Kidney glomerular epithelial cell (primary cell): ENCODE measurements at regions not wholly inside any gene's neighbourhood (a gene's known extent, or its start where the extent isn't known, plus 50 kb on each side); places are given as distances from the start of the nearest gene placed in this dataset.
"Not testable (repeated sequence)": the region's sequence is repeated elsewhere in the genome, so short reads cannot be mapped to it uniquely, and the experiment has no call there.

Experiments used
- DNase-seq: peaks from one replicate; lab custom pipeline; 2025; lab: John Stamatoyannopoulos, UW

DNA sequence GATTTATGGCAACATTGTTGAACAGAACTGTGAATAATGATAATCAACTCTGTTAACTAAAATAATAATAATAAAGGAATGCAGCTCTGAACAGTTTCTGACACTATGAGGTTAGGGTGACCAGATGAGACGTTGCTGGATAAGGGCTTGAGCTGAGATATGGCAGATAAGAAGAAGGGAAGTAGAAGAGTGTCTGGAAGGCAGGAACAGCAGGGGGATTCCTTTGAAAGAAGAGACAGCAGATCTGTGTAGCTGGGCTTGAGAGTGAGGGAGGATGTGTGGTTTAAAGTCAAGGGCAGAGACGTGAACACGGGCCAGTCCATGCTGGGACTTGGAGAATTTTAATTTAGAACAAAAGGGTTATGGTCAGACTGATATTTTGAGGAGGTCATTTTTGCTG lies 273.1 kb upstream of the SLC14A2 start:
- no peak for DNase-seq

DNA sequence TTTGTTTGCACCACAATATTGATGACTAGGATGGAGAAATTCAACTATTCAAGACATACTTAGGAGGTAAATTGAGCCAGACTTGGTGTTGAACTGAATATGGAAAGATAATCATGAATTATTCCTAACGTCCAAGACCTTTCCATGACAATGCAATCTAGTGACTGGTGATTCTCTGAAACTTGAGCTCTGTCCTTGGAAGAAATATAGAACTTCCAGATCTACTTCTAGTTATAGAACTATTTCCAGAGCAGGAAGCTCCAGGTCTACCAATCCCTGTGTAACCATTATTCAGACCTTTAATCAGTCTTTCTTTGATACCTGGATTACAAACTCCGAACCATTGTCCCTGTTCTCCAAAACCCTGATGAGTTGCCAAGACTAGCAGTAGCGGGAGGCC lies 272.6 kb upstream of the SLC14A2 start:
- DNase-seq, result no peak

- no peak for DNase-seq
Observed at GRCh38 chr18:45343365-45343764, 271.9 kb upstream of the SLC14A2 start.

GRCh38 chr18:45344680-45345079 lies 270.6 kb upstream of the SLC14A2 start:
- DNase-seq, result not testable (repeated sequence)

DNA sequence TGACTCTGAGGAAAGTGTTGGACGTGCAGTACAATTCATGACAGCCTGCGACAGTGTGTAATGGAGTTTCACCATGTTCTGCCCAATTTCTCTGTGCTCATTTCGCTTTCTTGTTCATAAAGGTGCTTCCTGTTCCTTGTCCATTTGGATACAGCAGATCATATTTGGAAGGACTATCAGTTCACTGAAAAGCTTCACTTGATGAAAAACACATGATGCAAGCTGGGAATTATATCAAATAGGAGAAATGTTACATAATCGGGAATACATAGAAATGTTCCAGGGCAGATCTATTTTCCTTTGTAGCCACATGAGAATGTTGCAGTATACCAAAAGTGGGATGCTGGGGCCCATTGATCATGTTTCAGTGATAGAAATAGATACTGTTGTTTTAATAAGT lies 266.3 kb upstream of the SLC14A2 start:
- DNase-seq, result no peak

DNA sequence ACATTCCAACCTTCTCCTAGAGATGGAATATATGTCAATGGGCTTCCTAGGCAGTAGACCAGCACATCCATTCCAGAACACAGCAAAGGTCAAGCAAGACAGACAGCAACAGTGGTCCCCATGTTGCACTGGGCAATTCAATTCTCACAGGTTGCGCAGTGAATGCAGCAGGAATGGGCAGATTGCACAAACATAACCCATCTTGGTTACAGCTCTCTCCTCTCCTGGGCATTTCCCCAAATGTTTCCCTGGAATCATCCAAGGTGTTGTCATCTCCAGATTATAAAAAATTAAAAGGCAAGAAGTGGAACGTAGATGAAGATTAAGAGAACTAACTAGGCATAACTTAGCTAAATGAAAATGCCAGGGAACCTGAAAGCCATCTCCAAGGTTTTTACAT lies 265.8 kb upstream of the SLC14A2 start:
- DNase-seq, result no peak

DNA sequence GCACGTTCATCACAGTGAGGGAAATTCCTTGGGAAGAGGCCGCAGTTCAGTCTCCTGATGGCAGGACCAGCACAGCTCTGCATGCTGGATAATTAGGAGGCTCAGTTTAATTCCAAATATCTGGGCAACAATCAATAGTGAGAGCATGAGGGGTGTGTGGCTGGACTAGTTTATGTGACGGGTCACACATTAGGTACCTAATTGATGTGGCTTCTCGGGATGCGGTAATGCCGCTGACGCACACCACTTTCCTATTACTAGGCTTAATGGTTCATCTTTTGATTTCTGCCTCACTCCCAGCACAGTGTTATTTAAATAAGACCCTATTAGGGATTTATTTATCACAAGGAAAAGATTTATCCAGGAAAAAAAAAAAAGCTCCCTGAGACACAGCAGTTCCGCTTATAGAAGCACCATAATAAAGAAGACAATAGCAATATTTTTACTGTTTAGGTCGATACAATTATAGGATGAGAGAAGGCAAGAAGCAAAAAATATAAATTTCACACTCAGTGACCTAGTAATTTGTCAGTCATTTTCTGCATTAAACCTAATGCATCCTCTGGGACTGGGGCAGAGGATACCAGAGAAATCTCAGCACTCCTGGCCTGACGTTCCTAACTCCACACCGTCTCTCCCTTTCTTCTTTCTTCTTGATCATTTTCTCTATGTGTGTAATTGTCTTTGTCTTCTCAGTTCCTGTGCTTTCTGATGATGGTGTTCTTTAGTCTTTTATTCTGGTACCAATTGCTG lies 264.7 kb upstream of the SLC14A2 start:
- DNase-seq, result no peak

DNA sequence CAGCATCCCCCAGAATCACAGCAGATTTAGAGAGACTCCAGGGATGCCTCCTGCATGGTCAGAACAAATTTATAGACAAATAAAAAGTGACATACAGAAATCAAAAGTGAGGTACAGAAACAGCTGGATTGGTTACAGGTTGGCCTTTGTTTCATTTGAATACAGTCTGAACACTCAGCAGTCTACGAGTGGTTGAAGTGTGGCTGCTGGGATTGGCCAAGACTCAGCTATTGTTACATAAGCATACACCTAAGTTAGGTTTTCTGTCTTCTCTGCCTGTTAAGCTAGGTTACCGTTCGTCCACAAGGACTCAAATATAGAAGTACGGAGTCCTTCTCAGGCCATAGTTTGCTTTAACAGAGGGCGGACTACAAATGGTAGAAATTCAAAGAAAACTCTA lies 262.4 kb upstream of the SLC14A2 start:
- DNase-seq, result no peak

- DNase-seq, result peak; percentile 9
Observed at GRCh38 chr18:45353530-45353929, 261.7 kb upstream of the SLC14A2 start.

GRCh38 chr18:45355944-45356520 lies 259.2 kb upstream of the SLC14A2 start:
- no peak for DNase-seq

DNA sequence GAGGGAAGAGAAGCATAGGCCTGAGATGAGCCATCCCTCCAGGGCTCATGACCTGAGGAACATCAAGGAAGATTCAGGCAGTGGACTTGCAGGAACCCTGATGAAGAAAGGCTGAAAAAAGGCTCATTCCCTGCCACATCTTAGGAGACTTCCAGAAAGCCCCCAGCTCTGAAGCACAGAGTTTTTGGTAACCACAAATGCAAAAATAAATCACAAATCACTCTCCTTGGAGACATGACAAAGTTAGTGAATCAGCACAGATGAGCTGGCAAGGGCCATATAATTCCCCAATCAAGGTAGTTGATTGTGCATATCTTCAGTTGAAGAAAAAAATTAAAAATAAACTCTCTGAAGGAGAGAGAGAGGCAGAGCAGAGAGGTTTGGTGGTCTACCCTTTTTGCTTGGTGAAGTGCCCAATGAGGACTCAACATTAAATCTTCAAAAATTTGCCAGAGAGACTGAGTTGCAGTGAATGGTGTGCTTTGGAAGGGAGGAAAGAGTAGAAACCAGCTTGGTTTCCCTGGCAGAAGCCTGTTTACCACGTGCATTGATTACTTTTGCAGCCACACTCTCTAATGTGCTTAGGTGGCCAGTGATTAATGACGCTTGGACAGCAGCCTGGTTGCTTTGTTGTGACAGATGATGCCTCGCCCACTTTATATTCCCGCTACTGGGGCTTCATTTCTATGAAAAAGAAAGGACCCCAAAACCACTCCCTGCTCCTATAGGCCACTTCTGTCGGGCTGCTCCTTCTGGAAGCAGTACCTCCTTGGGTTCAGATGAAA lies 257.4 kb upstream of the SLC14A2 start:
- peak; percentile 21 for DNase-seq

- DNase-seq, result peak; percentile 82
Observed at GRCh38 chr18:45359275-45360009, 255.8 kb upstream of the SLC14A2 start.

GRCh38 chr18:45361125-45361851 lies 254.0 kb upstream of the SLC14A2 start:
- no peak for DNase-seq

DNA sequence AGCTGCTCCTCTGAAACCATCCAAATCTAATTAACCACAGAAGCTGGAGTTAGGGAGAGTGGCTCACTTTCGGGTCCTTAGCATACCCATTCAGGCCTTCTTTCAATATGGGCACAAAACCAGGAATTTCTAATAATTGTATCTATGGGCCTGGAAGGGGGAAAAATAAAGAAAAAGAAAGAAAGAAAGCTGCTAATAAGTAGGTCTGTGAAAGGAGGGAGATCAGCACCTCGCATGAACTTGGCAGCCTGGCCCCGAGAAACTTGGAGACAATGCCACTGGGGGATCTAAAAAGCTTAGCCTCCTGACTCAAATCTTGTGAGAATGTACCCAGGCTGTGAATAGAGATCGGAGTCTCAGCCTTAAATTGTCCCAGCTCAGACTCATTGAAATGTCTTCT lies 252.1 kb upstream of the SLC14A2 start:
- no peak for DNase-seq

DNA sequence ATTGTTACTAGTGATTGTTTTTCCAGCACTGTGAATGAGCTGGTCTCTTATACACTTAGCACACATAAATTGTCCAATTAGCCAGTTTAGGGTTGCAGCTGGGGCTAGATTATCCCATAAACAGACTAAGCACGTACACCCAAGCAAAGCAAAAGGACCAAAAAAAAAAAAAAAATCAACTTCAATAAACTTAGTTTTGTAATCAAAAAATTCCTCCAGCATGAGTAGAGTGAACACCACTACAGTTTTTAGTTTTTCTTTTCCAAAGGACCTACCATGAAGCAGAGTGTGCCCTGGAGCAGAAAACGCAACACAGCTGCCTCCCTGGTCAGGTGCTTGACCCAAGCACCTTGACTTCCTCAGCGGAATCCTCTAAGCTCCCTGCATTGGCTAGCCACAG lies 249.4 kb upstream of the SLC14A2 start:
- DNase-seq, result no peak

- DNase-seq, result peak; percentile 42
Observed at GRCh38 chr18:45370255-45371010, 244.8 kb upstream of the SLC14A2 start.

DNA sequence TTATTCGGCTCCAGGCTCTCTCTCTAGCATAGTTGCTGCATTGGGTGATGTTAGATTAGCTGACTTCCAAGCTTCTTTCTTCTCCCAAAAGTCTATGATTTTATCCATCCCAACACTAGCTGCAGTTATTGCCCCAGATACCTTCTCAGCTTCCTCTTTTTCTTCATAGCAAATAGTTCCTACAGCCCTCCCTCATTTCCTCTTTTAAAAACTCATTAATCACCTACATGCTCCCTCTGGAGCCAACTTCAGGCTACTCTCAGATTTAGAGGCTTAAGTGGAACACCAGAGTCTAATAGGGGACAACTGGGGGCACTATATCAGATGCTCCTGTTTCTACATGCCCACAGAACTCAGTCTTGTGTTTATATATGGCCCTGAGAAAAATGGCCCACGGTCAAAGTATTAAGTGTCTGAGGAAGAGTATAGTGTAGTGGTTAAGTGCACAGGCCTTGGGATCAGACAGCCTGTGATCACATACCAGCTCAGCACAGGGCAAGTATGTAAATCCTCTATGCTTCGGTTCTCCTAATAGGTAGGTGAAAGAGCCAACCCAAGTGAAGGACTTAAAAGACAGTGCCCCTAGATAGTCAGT lies 241.9 kb upstream of the SLC14A2 start:
- DNase-seq, result no peak

DNA sequence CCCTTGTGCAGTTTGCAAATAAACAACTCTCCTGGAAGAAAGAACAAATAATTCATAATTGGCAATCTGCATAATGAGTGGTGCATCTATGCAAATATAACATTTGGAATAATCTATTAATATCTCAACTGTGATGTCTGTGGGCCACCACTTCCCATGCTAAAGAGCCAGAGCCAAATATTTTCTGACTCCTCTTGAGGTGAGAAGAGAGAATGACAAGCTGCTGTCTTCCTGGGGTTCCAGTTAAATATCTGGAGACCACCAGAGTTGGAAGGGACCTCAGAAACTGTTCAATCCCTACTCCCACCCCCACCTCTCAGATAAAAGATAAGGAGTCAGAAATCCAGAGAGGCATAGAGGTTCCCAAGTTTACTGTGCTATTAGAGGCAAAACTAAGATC lies 241.0 kb upstream of the SLC14A2 start:
- DNase-seq, result no peak

- DNase-seq, result no peak
Observed at GRCh38 chr18:45374878-45375630, 240.2 kb upstream of the SLC14A2 start.

DNA sequence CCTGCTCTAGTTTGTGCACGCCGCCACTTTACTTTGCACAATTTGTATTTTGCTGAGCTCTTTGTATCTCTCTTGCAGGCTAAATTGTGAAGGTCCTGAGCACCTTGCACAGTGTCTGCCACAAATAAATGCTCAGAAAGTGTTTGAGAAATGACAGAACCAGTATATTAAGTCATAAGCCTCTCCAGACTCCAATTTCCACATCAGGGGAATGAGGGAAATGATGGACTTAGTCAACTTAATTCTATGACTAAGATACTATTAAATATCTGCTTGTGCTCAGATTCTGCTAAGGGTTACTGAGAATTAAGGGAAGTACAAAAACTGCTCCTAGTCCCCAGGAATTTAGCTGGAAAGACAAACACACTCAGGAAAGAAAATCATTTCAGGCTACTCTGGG lies 239.1 kb upstream of the SLC14A2 start:
- no peak for DNase-seq
